Ectodermal cell (in vitro differentiated cells): ENCODE measurements at regions not wholly inside any gene's neighbourhood (a gene's known extent, or its start where the extent isn't known, plus 50 kb on each side); places are given as distances from the start of the nearest gene placed in this dataset.

Experiments used
- H3K27ac ChIP-seq: 2 replicates; pipeline ENCODE4 v1.7.0; 2013; ENCODE audit warnings: mild to moderate bottlenecking, low read depth, low read length; ENCODE audit not compliant: insufficient read depth, poor library complexity, severe bottlenecking
- H3K27me3 ChIP-seq: 2 replicates; pipeline ENCODE4 v1.7.0; 2013; ENCODE audit warnings: mild to moderate bottlenecking, low read length; ENCODE audit not compliant: insufficient read depth, control insufficient read depth, poor library complexity, severe bottlenecking
- H3K36me3 ChIP-seq: one replicate; pipeline ENCODE4 v1.7.0; 2013; ENCODE audit warnings: low read length; ENCODE audit not compliant: control insufficient read depth, insufficient read depth
- H3K4me1 ChIP-seq: one replicate; pipeline ENCODE4 v1.7.0; 2013; ENCODE audit warnings: low read length; ENCODE audit not compliant: control insufficient read depth, insufficient read depth
- H3K4me3 ChIP-seq: 2 replicates; pipeline ENCODE4 v1.7.0; 2013; ENCODE audit warnings: low read depth, low read length, control low read depth; ENCODE audit not compliant: insufficient read depth
- H3K9me3 ChIP-seq: 2 replicates; pipeline ENCODE4 v1.7.0; 2013; ENCODE audit warnings: mild to moderate bottlenecking, low read length, moderate library complexity; ENCODE audit not compliant: control insufficient read depth
- WGBS, 2 experiments: methylation state at CpG; one replicate each; pipeline ENCODE4 v1.1.7; 2013; ENCODE audit warnings: missing lambda C conversion rate in 2 of 2; 5-methylcytosine and 5-hydroxymethylcytosine counted together

DNA sequence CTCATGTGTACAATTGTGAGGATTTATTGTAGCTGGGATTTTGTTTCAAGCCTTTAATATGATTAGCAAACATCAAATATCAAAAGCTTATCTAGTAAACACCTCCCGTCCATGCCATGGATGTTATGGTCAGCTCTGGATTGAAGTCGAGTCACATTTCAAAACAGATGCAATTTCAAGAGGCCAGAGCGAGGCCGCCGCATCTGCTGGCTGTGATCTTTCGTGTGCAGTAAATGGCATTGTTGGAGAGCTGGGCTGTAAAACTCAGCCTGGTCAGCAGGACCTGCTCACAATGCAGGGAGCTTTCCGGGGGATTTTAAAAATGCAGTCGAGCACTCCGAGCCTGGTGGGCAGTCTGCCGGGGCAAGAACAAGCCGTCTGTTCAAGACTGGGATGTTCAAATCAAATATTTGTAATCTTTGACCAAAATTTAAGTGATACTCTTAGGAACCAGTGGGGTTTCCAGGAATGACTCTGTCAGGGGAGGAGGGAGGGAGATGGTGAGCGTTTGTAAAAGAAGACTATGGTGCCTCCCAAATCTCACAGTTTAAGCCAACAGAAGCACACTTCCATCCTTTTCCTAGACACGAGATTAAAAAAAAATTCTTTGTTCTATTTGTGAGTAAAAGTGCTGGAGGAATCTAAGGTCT lies 97.6 kb downstream of the MYCN start:
- H3K36me3 ChIP-seq: no peaks in the 10 kb centered on the region
- no peaks in the 10 kb centered on the region for H3K27me3 ChIP-seq
- H3K9me3 ChIP-seq: no peaks in the 10 kb centered on the region
- no peak overlapping the region for H3K4me3 ChIP-seq
- H3K27ac ChIP-seq: no peak overlapping the region
- peaks cover 27% of the 10 kb centered on the region for H3K4me1 ChIP-seq
- WGBS, 2 experiments: 78 to 84% methylated on average over 11 to 13 of the region's 13 CpGs

DNA sequence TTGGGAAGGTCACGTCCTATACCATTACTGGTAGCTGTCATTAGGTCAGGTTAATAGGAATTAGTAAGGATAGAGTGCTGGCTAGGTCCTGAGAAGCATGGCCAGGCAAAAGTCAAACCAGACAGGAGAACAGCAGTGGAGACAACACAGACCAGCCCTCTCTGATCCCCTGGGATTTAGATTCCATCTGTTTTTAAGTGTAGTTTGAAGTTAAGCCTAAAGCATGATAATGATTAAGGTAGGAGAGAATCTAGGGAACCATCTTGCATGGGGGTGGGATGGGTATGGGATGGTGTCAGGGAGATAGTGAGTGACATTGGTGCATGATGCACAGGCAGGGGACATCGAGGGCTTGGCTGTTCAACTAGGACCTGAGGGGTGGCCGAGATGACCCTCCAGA lies 96.6 kb downstream of the MYCN start:
- Histone ChIP-seq H3K27me3 (no peaks in the 10 kb centered on the region), H3K4me1 (peaks cover 29% of the 10 kb centered on the region), H3K27ac (no peak overlapping the region), H3K4me3 (no peak overlapping the region), H3K36me3 (no peaks in the 10 kb centered on the region), H3K9me3 (no peaks in the 10 kb centered on the region)
- WGBS, 2 experiments: 92 to 98% methylated on average over 3 of the region's 3 CpGs

DNA sequence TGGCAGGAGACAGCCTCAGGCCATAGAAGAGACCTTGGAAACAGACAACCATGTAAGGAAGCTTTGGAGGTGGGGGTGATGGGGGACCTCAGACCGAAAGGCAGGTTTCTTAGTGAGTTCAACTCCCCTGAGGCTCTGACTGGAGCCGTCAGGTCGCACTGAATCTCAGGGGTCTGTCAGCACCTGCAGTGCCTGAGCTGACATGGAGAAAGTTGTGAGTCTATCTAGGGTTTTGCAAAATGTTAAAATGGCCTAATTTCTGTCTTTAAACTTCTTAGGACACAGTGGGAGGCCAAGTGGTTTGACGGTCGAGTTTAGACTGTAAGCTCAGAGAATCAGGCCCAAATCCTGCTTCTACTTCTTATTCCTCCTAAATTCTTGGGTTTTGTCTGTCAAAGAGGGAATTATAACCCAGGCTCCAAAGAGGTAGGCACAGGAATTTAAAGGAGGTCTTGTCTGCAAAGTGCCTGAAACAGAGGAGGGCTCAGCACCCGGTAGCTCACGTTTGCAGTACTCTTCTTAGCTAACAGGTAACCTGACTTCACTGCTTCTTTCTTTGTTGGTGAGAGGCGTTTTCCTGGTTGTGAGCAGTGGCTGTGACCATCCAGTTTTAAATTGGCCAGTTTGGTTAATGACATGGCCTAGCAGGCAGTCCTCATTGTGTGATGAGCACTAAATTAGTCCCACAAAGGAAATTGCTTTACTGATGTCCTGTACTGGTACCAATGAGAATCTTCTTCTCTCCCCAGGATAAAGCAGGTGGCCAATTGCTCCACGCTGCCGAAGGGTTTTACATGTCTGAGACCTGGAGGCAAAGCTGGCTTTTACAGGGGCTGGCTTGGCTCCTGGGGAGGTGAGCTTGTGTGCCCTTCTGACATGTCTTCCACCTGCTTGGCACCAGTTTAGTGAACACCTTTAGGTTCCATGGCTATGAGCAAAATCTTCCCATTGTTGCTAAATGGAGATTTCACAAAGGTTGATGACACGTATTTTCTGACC lies 95.7 kb downstream of the MYCN start:
- H3K27me3 ChIP-seq: no peaks in the 10 kb centered on the region
- no peak overlapping the region for H3K27ac ChIP-seq
- H3K4me3 ChIP-seq: no peak overlapping the region
- H3K4me1 ChIP-seq: peaks cover 38% of the 10 kb centered on the region
- no peaks in the 10 kb centered on the region for H3K36me3 ChIP-seq
- 73 to 78% methylated on average over 11 of the region's 11 CpGs for WGBS, 2 experiments
- no peaks in the 10 kb centered on the region for H3K9me3 ChIP-seq

DNA sequence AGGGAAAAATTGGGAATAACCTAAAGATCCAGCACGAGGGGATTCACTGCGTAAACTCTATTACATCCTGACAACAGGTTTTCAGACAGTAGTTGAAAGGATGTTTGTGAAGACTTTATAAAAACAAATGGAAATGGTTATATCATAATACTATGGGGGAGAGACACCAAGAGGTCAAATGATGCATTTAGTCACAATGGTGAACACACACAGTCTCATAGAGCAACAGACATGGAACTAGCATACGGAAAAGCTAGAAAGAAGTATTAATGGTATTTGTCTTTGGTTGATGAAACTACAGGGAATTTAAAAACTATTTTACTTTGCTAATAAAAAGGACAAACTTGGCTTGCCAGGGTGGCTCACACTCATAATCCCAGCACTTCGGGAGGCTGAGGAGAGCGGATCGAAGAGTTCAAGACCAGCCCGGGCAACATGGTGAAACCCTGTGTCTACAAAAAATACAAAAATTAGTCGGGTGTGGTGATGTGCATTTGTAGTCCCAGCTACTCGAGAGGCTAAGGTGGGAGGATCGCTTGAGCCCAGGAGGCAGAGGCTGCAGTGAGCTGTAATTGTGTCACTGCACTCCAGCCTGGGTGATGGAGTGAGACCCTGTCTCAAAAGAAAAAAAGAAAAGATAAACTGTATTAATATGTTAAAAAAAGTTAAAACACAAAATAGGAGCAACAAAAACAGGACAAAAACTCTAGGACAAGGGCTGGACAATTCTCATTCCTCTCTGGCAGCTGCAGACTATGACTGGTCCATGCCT lies 94.8 kb downstream of the MYCN start:
- H3K36me3 ChIP-seq: no peaks in the 10 kb centered on the region
- WGBS, 2 experiments: 92 to 95% methylated on average over 10 of the region's 10 CpGs
- H3K27me3 ChIP-seq: no peaks in the 10 kb centered on the region
- no peaks in the 10 kb centered on the region for H3K9me3 ChIP-seq
- H3K27ac ChIP-seq: no peak overlapping the region
- no peak overlapping the region for H3K4me3 ChIP-seq
- peaks cover 47% of the 10 kb centered on the region for H3K4me1 ChIP-seq

DNA sequence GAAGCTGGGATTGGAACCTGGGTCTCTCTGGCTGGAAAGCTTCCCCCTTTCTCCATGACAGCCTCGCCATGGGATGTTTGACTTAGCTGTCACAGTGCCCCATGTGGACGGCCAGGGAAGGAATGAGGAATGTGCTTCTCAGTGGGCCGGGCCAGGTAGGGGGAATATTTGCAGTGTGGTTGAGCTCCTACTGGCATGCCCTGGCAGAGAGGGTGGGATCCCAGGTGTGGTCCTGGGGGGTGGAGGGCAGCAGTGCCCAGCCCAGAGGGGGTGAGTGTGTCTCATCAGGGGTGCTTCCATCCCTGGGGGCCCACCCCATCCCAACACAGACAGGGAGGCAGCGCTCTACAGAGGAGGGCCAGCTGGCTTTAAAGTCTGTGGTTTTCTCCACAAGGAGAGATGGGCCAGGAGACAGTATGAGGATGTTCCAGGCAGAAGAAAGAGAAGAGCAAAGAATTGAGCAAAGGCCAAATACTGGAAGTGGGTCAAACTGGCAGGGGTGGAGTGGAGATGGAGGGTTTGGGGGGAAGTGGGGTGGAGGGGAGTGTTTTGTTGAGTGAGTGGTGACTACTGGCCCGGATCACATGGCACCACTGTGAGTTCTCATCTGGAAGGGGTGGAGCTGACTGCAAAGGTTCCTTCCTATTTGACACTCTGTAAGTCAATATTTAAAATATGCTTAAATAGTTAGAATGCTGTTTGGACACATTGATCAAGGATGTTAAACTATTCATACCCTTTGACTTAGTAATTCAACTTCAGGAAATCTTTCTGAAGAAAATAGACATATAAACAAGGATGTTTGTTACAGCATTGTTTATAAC lies 94.0 kb downstream of the MYCN start:
- no peak overlapping the region for H3K4me3 ChIP-seq
- no peak overlapping the region for H3K27ac ChIP-seq
- no peaks in the 10 kb centered on the region for H3K27me3 ChIP-seq
- H3K9me3 ChIP-seq: no peaks in the 10 kb centered on the region
- H3K4me1 ChIP-seq: peaks cover 49% of the 10 kb centered on the region
- H3K36me3 ChIP-seq: no peaks in the 10 kb centered on the region
- 54 to 59% methylated on average over 5 of the region's 5 CpGs for WGBS, 2 experiments

DNA sequence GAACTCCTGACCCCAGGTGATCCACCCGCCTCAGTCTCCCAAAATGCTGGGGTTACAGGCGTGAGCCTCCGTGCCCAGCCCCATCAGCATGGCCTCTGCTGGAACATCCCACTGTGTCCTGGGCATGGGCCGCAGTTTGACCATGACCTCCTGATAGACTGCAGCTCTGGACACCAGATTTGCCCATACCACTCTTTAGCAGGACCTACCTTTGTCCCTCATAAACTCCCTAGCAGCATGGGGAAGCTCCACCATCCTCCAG lies 92.6 kb downstream of the MYCN start:
- 95 to 96% methylated on average over 4 of the region's 4 CpGs for WGBS, 2 experiments
- Histone ChIP-seq H3K9me3 (no peaks in the 10 kb centered on the region), H3K27ac (no peak overlapping the region), H3K4me1 (peaks cover 36% of the 10 kb centered on the region), H3K4me3 (no peak overlapping the region), H3K27me3 (no peaks in the 10 kb centered on the region), H3K36me3 (no peaks in the 10 kb centered on the region)

DNA sequence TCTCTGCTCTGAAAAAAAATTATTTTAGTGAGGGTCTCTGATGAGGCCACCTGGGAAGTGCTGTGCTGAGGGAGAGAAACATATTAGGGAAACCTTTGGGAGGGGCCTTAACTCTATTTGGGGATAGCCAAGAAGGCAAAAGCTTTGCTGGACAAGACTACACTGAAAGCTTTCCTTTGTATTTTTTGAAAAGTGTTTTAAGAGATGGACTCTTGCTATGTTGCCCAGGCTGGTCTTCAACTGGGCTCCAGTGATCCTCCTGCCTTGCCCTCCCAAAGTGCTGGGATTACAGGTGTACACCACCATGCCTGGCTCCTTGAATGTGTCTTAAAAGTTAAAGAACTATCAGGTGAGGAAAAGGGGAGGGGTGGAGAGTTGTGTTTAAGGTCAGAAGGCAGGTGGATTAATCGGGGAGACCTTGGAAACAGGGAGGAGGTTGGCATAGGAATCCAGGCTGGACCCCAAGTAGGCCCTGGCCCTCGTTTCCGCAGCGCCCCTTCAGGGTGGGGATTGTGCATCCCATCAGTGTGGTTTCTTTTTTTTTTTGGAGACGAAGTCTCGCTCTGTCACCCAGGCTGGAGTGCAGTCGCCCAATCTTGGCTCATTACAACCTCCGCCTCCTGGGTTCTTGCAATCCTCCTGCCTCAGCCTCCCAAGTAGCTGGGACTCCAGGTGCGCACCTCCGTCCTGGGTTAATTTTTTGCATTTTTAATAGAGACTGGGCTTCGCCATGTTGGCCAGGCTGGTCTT lies 92.1 kb downstream of the MYCN start:
- H3K27ac ChIP-seq: no peak overlapping the region
- H3K4me1 ChIP-seq: peaks cover 31% of the 10 kb centered on the region
- H3K9me3 ChIP-seq: no peaks in the 10 kb centered on the region
- H3K27me3 ChIP-seq: no peaks in the 10 kb centered on the region
- no peak overlapping the region for H3K4me3 ChIP-seq
- no peaks in the 10 kb centered on the region for H3K36me3 ChIP-seq
- 91 to 95% methylated on average over 11 of the region's 11 CpGs for WGBS, 2 experiments

DNA sequence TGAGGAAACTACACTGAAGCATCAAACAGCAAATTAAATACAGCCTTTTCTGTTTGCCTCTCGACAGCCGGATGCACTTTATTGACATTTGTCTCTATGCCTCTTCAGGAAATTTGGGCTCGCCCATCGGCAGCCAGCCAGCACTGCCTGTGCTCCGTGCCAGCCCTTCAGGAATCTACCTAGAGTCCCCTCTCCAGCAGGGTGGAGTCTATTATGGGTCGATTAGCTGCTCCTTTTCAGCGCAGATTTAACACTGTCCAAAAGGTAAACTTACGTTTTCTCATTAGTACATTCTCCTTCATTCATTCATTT lies 91.5 kb downstream of the MYCN start:
- 86 to 90% methylated on average over 8 of the region's 8 CpGs for WGBS, 2 experiments
- Histone ChIP-seq H3K36me3 (no peaks in the 10 kb centered on the region), H3K4me1 (peaks cover 30% of the 10 kb centered on the region), H3K9me3 (no peaks in the 10 kb centered on the region), H3K27ac (no peak overlapping the region), H3K27me3 (no peaks in the 10 kb centered on the region), H3K4me3 (no peak overlapping the region)

DNA sequence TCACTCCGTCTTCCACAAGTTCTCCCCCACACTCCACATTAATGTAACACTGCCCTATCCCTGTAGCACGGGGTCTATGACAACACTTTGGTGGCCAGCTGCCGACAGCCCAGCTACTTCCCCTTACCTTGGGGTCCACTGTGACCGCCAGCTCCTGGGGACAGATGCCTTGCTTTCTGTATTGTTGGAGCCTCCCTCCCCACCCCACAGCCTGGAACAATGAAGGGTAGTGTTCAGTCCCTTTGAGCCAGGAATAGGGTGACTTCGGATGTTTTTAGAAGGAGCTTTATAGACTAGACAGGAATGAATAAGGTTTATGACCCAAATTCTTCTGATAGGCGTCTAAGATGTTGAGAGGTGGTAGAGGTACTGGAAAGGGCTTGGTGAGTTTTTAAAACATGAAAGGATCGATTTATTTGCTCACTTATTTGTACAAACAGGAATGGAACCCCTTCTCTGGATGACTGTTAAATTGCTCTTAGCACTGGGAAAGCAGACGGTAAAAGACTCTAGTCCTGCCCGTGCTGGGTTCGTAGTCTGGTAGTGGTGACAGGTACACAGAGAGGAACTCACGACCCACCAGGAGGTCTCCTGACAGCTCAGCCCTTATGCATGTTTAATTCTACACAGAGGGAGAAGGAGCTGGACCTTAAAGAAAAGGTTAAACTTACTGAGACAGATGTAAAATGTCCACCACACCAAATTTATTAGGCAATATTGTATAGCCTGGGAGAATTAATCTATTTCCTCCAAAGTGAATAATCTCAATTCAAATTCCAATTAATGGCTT lies 90.9 kb downstream of the MYCN start:
- H3K27me3 ChIP-seq: no peaks in the 10 kb centered on the region
- H3K4me3 ChIP-seq: no peak overlapping the region
- WGBS, 2 experiments: 82 to 85% methylated on average over 11 of the region's 11 CpGs
- H3K27ac ChIP-seq: no peak overlapping the region
- H3K9me3 ChIP-seq: no peaks in the 10 kb centered on the region
- H3K36me3 ChIP-seq: no peaks in the 10 kb centered on the region
- peaks cover 30% of the 10 kb centered on the region for H3K4me1 ChIP-seq
